ENCODE measurements at regions not wholly inside any gene's neighbourhood (a gene's known extent, or its start where the extent isn't known, plus 50 kb on each side); places are given as distances from the start of the nearest gene placed in this dataset.
A peak's percentile ranks its signal among the peaks of the same experiment; 100 is the strongest.

DNA sequence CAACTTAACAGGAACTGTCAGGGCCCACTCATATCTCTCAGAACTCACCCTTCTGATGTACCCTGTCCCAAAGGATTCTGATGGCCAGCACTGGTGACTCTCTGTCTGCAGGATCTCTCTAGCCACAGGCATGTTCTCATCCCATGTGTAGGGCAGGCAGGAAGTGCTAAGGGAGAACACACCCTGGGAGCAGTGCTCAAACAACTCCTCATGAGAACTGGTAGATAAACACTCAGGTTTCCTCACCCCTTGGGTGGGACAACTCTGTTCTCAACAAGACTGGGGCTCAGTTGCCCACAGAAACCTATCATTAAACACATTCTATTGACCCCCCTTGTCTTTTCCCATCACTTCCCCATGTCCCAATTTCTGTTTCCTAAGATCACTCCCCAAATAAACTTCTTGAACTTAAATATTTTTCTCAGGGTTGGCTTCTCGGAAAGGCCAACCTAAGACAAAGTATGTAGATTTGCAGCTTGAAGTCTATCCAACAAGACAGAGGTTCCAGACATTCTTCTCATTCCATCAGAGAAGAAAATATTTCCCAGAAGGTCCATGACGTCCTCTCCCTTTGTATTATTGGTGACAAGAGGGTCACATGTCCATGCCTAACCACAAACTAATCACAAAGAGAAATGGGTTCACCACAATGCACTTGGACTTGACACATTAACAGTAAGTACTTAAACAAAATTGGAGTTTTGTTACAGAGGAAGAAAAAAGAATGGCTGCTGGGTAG is 276.6 kb upstream of the GADL1 start:
- no peak for TF ChIP-seq POLR2A (IDR thresholded peaks at IDR 0.05; ENCODE audit: low read depth, low read length)
- TF ChIP-seq, protein P1, sequence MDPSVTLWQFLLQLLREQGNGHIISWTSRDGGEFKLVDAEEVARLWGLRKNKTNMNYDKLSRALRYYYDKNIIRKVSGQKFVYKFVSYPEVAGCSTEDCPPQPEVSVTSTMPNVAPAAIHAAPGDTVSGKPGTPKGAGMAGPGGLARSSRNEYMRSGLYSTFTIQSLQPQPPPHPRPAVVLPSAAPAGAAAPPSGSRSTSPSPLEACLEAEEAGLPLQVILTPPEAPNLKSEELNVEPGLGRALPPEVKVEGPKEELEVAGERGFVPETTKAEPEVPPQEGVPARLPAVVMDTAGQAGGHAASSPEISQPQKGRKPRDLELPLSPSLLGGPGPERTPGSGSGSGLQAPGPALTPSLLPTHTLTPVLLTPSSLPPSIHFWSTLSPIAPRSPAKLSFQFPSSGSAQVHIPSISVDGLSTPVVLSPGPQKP (IDR thresholded peaks at IDR 0.05; ENCODE audit: borderline replicate concordance, low read depth, low read length): no peak
- TF ChIP-seq MAFK (IDR thresholded peaks at IDR 0.05; ENCODE audit: low read depth, low read length): no peak
- TF ChIP-seq, protein P2, sequence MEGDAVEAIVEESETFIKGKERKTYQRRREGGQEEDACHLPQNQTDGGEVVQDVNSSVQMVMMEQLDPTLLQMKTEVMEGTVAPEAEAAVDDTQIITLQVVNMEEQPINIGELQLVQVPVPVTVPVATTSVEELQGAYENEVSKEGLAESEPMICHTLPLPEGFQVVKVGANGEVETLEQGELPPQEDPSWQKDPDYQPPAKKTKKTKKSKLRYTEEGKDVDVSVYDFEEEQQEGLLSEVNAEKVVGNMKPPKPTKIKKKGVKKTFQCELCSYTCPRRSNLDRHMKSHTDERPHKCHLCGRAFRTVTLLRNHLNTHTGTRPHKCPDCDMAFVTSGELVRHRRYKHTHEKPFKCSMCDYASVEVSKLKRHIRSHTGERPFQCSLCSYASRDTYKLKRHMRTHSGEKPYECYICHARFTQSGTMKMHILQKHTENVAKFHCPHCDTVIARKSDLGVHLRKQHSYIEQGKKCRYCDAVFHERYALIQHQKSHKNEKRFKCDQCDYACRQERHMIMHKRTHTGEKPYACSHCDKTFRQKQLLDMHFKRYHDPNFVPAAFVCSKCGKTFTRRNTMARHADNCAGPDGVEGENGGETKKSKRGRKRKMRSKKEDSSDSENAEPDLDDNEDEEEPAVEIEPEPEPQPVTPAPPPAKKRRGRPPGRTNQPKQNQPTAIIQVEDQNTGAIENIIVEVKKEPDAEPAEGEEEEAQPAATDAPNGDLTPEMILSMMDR (conservative IDR thresholded peaks at IDR 0.05; ENCODE audit: low read depth, low read length): no peak
- 0 out of 2 replicates have a peak, but pooled peaks have one; percentile 43 for TF ChIP-seq CEBPB (IDR thresholded peaks at IDR 0.05; ENCODE audit: low read depth, low read length)
- no peak for TF ChIP-seq SMC3 (IDR thresholded peaks at IDR 0.05; ENCODE audit: low read depth, low read length)
- TF ChIP-seq BHLHE40 (IDR thresholded peaks at IDR 0.05; ENCODE audit: low read depth, low read length): no peak
- no peak for TF ChIP-seq MXI1 (IDR thresholded peaks at IDR 0.05; ENCODE audit: borderline replicate concordance, low read depth, low read length)
- TF ChIP-seq RAD21 (IDR thresholded peaks at IDR 0.05; ENCODE audit: low read length): no peak
- TF ChIP-seq RFX5 (IDR thresholded peaks at IDR 0.05; ENCODE audit: low read depth, low read length): no peak

Data from IMR-90 (cell line).